ENCODE measurements at regions not wholly inside any gene's neighbourhood (a gene's known extent, or its start where the extent isn't known, plus 50 kb on each side); places are given as distances from the start of the nearest gene placed in this dataset.
A peak's percentile ranks its signal among the peaks of the same experiment; 100 is the strongest.

DNA sequence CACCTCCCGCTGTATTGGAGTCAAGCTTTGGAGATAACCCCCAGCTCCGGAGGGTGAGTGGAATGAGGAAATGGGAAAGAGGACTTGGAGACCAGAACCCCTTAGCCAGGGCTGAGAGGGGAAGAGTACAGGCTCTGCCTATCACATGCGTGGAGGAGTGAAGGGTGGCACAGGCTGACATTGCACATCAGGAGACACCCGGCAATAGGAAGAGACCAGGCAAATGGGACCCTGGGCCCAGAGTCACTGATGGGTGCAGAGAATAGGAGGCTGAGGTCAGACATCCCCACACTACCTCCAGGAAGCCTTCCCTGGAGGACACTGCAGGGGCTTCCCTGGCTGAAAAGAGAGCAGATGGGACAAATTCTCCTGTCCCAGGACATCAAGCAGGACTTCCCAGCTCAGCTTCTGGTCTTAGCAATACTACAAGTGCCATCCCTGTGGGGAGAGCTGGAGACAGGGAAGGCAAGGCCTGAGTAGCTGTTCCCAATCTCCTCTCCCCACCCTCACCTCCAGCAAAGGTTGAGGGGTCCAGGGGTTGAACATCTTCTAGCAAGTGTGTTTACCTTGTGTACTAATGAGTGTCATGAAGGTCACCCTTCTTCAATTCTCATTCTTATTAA is 160.7 kb downstream of the BUD13 start:
- DNase-seq (ENCODE audit: extremely low spot score, unreplicated experiment), result peak; percentile 44
- Mint-ChIP-seq H3K4me3 (no peak overlapping the region), H3K36me3 (no peaks in the 10 kb centered on the region), H3K27ac (no peak overlapping the region), H3K9me3 (peaks cover 7% of the 10 kb centered on the region), H3K27me3 (peaks cover 62% of the 10 kb centered on the region), H3K4me1 (ENCODE audit: unreplicated experiment) (no peaks in the 10 kb centered on the region)
- no peak for TF ChIP-seq CTCF (conservative IDR thresholded peaks at IDR 0.05)

DNA sequence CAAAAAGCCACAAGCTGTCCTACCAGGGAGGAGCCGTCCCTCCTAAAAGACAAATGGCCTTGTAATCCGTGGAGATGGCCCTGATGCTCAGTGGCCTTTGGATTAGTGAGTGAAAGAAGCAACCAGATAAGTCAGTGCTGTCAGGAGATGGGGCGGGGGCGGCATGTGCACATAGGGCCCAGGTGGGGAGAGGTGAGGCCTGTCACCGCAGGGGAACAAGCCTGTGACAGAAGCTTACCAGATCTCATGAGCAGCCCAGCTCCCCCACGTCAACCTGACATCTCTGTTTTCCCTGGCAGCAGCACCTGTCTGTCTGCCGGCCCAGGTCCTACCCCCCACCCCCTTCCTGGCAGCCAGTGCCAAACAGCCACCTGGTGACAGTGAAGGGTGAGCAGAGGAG is 162.6 kb downstream of the BUD13 start:
- Mint-ChIP-seq H3K36me3 (no peaks in the 10 kb centered on the region), H3K4me1 (ENCODE audit: unreplicated experiment) (no peaks in the 10 kb centered on the region), H3K9me3 (peaks cover 7% of the 10 kb centered on the region), H3K27me3 (peaks cover 71% of the 10 kb centered on the region), H3K27ac (no peak overlapping the region), H3K4me3 (no peak overlapping the region)
- TF ChIP-seq CTCF (conservative IDR thresholded peaks at IDR 0.05), result no peak
- peak; percentile 58 for DNase-seq (ENCODE audit: extremely low spot score, unreplicated experiment)

DNA sequence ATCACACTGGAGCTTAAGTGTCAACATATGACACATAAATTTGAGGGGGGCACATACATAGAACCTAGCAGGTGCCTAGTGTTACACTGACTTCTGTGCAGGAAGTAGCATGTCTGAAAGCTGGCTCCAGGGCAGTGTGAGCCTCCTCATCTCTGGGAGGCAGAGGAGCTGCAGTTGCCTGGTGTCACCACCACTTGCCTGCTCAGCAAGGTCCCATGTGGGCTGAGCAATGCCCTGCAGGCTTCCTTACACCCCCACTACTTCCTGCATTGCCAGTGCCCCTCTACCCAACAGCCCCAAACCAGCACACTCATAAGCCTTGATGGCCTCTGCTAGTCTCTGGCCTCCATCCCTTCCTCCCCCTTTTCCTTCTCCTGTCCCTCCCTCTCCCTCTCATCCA is 165.8 kb downstream of the BUD13 start:
- Mint-ChIP-seq H3K27ac (no peak overlapping the region), H3K4me1 (ENCODE audit: unreplicated experiment) (no peaks in the 10 kb centered on the region), H3K36me3 (no peaks in the 10 kb centered on the region), H3K9me3 (peaks cover 7% of the 10 kb centered on the region), H3K4me3 (no peak overlapping the region), H3K27me3 (peaks cover 49% of the 10 kb centered on the region)
- peak; percentile 22 for DNase-seq (ENCODE audit: extremely low spot score, unreplicated experiment)
- no peak for TF ChIP-seq CTCF (conservative IDR thresholded peaks at IDR 0.05)

DNA sequence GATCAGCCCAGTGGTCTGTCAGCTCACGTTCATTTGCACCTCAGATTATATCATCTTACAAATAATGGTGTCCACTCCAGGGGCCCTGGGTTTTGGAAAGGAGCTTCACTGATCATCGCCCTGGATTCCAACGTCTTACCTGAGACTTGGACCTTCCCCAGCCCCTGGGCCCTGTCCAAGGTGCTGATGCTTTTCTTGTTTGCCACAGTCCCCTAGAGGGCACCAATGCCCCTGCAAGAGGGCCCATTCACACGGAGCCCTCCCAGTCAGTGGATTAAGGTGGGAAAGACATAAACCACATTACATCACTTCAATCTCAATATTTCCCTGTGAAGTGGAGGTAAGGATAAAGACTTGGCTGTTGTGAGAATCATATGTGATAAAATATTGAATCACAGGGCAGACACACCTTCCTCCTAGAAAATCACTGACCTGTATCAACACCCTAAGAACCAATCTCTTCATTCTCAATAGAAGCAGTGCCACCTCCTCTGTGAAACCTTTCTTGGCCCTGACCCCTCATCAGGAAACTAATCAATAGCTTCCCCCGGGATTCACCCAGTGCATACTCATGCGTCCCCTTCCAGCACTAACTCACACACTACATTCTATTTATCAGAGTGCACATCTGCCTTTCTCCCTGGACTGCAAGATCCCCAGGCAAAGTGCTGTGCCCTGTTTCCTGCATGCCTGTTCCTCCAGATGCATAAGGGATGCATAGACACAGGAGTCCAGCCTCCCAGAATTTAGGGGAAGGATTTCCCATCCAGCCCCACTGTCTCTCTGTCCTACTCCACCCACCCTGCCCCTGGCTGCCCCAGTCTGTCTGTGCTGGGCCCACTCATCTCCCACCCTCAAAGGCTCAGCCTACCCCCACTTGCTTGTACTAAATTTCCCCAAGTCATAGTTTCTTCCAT is 167.0 kb downstream of the BUD13 start:
- no peak overlapping the region for H3K27ac Mint-ChIP-seq
- peaks cover 3% of the 10 kb centered on the region for H3K9me3 Mint-ChIP-seq
- H3K4me3 Mint-ChIP-seq, result no peak overlapping the region
- DNase-seq (ENCODE audit: extremely low spot score, unreplicated experiment), result peak; percentile 79
- no peaks in the 10 kb centered on the region for H3K36me3 Mint-ChIP-seq
- no peaks in the 10 kb centered on the region for H3K4me1 Mint-ChIP-seq (ENCODE audit: unreplicated experiment)
- peak; percentile 69 for TF ChIP-seq CTCF (conservative IDR thresholded peaks at IDR 0.05)
- H3K27me3 Mint-ChIP-seq, result peaks cover 42% of the 10 kb centered on the region

- no peak overlapping the region for H3K4me3 Mint-ChIP-seq
- TF ChIP-seq CTCF (conservative IDR thresholded peaks at IDR 0.05), result no peak
- no peak overlapping the region for H3K27ac Mint-ChIP-seq
- no peaks in the 10 kb centered on the region for H3K4me1 Mint-ChIP-seq (ENCODE audit: unreplicated experiment)
- H3K9me3 Mint-ChIP-seq, result no peaks in the 10 kb centered on the region
- peaks cover 50% of the 10 kb centered on the region for H3K27me3 Mint-ChIP-seq
- DNase-seq (ENCODE audit: extremely low spot score, unreplicated experiment), result no peak
- no peaks in the 10 kb centered on the region for H3K36me3 Mint-ChIP-seq
Measured at GRCh38 chr11:116603728-116604323, 169.0 kb downstream of the BUD13 start.

Data from type B pancreatic cell (in vitro differentiated cells).